IMR-90 (cell line): ENCODE measurements at regions not wholly inside any gene's neighbourhood (a gene's known extent, or its start where the extent isn't known, plus 50 kb on each side); places are given as distances from the start of the nearest gene placed in this dataset.

Experiments
- ATAC-seq: fragments of 200-7000 bp; cut with Tn5 transposase; 2 replicates; pipeline ENCODE4 v1.9.1; 2020; ENCODE audit warnings: low read depth, mild to moderate bottlenecking, moderate library complexity
- BruUV-seq: library from RNA; stranded (reverse); fragments of 400-500 nt; replicated peaks from 2 replicates; lab custom pipeline; 2021; lab: Mats Ljungman, UMichigan
- CTCF ChIA-PET: fragments of 300-600 bp; formaldehyde crosslinking; extraction: SDS; loops from one replicate; lab custom pipeline; 2021; ENCODE audit warnings: antibody characterized with exemption; lab: Yijun Ruan, JAX
- POLR2A ChIA-PET: fragments of 300-600 bp; sonication (Branson Sonifier 250); formaldehyde crosslinking; loops from one replicate; lab custom pipeline; 2022; ENCODE audit warnings: antibody characterized with exemption; ENCODE audit not compliant: unreplicated experiment; lab: Charles Lee
- DNase-seq: peaks from one replicate; pipeline ENCODE4 v3.0.0; 2013
- H2AFZ ChIP-seq: replicated peaks from 2 replicates; pipeline ENCODE3; 2013; ENCODE audit warnings: low read length, mild to moderate bottlenecking; ENCODE audit not compliant: poor library complexity
- H2AK5ac ChIP-seq: 2 replicates; pipeline ENCODE4 v1.6.1; 2013; ENCODE audit warnings: low read depth, low read length, inconsistent platforms
- H2AK9ac ChIP-seq: replicated peaks from 2 replicates; pipeline ENCODE3; 2013; ENCODE audit warnings: mild to moderate bottlenecking, low read depth, low read length, moderate library complexity; ENCODE audit not compliant: poor library complexity
- H2BK120ac ChIP-seq: 2 replicates; pipeline ENCODE4 v1.6.1; 2013; ENCODE audit warnings: low read depth, low read length, inconsistent platforms
- H2BK15ac ChIP-seq: 3 replicates; pipeline ENCODE4 v1.6.1; 2013; ENCODE audit warnings: low read depth, low read length, inconsistent platforms
- H2BK20ac ChIP-seq: 2 replicates; pipeline ENCODE4 v1.6.1; 2013; ENCODE audit warnings: low read depth, mild to moderate bottlenecking, inconsistent platforms, low read length, moderate library complexity
- H2BK5ac ChIP-seq: 2 replicates; pipeline ENCODE4 v1.6.1; 2013; ENCODE audit warnings: mild to moderate bottlenecking, low read depth, low read length, inconsistent platforms; ENCODE audit not compliant: poor library complexity, severe bottlenecking
- H3K14ac ChIP-seq: replicated peaks from 2 replicates; pipeline ENCODE4 v1.6.1; 2013; ENCODE audit warnings: low read depth, low read length, inconsistent platforms
- H3K18ac ChIP-seq: 2 replicates; pipeline ENCODE4 v1.6.1; 2013; ENCODE audit warnings: low read depth, low read length, control low read depth
- H3K23ac ChIP-seq: 2 replicates; pipeline ENCODE4 v1.6.1; 2013; ENCODE audit warnings: low read depth, low read length, inconsistent platforms
- H3K27ac ChIP-seq: 2 replicates; pipeline ENCODE4 v1.5.1; 2013; ENCODE audit warnings: mild to moderate bottlenecking, control low read depth, low read length; ENCODE audit not compliant: insufficient read depth
- H3K27me3 ChIP-seq: 2 replicates; pipeline ENCODE4 v1.6.1; 2013; ENCODE audit warnings: low read length; ENCODE audit not compliant: control insufficient read depth, insufficient read depth
- H3K36me3 ChIP-seq: 2 replicates; pipeline ENCODE4 v1.6.1; 2013; ENCODE audit warnings: low read length, mixed read lengths; ENCODE audit not compliant: control insufficient read depth, insufficient read depth
- H3K4ac ChIP-seq: 2 replicates; pipeline ENCODE4 v1.6.1; 2013; ENCODE audit warnings: low read depth, low read length, inconsistent platforms
- H3K4me1 ChIP-seq: 2 replicates; pipeline ENCODE4 v1.6.1; 2013; ENCODE audit warnings: low read length, mixed read lengths; ENCODE audit not compliant: control insufficient read depth, insufficient read depth
- H3K4me2 ChIP-seq: 2 replicates; pipeline ENCODE4 v1.6.1; 2013; ENCODE audit warnings: low read depth, mild to moderate bottlenecking, control low read depth, low read length, moderate library complexity
- H3K4me3 ChIP-seq: 2 replicates; pipeline ENCODE4 v1.5.1; 2013; ENCODE audit warnings: low read depth, mild to moderate bottlenecking, control low read depth, low read length, moderate library complexity; ENCODE audit not compliant: insufficient read depth
- H3K56ac ChIP-seq: 2 replicates; pipeline ENCODE4 v1.6.1; 2013; ENCODE audit warnings: low read length, inconsistent platforms; ENCODE audit not compliant: insufficient read depth; ENCODE audit errors: extremely low read depth
- H3K79me1 ChIP-seq, 2 experiments: 2 replicates each; pipeline ENCODE4 v1.6.1; 2013; ENCODE audit warnings: low read length in 2 of 2, inconsistent platforms in 1 of 2, low read depth in 1 of 2
- H3K9ac ChIP-seq: 2 replicates; pipeline ENCODE4 v1.6.1; 2013; ENCODE audit warnings: low read depth, low read length, control low read depth
- H3K9me1 ChIP-seq: 2 replicates; pipeline ENCODE4 v1.6.1; 2013; ENCODE audit warnings: low read length, inconsistent platforms; ENCODE audit not compliant: insufficient read depth
- H3K9me3 ChIP-seq: 2 replicates; pipeline ENCODE4 v1.6.1; 2013; ENCODE audit warnings: low read length; ENCODE audit not compliant: control insufficient read depth, insufficient read depth
- H4K20me1 ChIP-seq: 2 replicates; pipeline ENCODE4 v1.6.1; 2013; ENCODE audit warnings: low read length, inconsistent platforms; ENCODE audit not compliant: insufficient read depth
- H4K5ac ChIP-seq: 2 replicates; pipeline ENCODE4 v1.6.1; 2013; ENCODE audit warnings: mild to moderate bottlenecking, low read depth, low read length, control low read depth
- H4K8ac ChIP-seq, 2 experiments: 2 replicates each; pipeline ENCODE4 v1.6.1; 2013; ENCODE audit warnings: low read depth in 2 of 2, low read length in 2 of 2, control low read depth in 1 of 2, inconsistent platforms in 1 of 2
- H4K91ac ChIP-seq: 2 replicates; pipeline ENCODE4 v1.6.1; 2013; ENCODE audit warnings: low read depth, low read length, inconsistent platforms; ENCODE audit not compliant: insufficient read depth
- CEBPB ChIP-seq: IDR thresholded peaks from 2 replicates; pipeline ENCODE4 v1.6.1; 2012; ENCODE audit warnings: low read depth, low read length, improper control_type of control experiment
- ELK1 ChIP-seq: fragments of 150-350 bp; IDR thresholded peaks from 2 replicates; pipeline ENCODE4 v1.6.1; 2016; ENCODE audit warnings: low read depth, mild to moderate bottlenecking, low read length, moderate library complexity, borderline replicate concordance
- MAFK ChIP-seq: IDR thresholded peaks from 2 replicates; pipeline ENCODE4 v1.6.1; 2012; ENCODE audit warnings: low read depth, low read length, improper control_type of control experiment
- RCOR1 ChIP-seq: IDR thresholded peaks from 2 replicates; pipeline ENCODE4 v1.6.1; 2012; ENCODE audit warnings: mild to moderate bottlenecking, low read length, improper control_type of control experiment; ENCODE audit not compliant: insufficient replicate concordance
- WGBS, 2 experiments: methylation state at CpG; one replicate each; pipeline versions ENCODE4 v1.1.5 to v1.1.7; 2013; ENCODE audit warnings: missing lambda C conversion rate in 2 of 2; ENCODE audit not compliant: insufficient read length in 1 of 2; ENCODE audit errors: extremely low coverage in 2 of 2; 5-methylcytosine and 5-hydroxymethylcytosine counted together
- dilution Hi-C: fragments of 300-500 bp; cut with HindIII; formaldehyde crosslinking; loops from one replicate; pipeline ENCODE4 v1.14.3; 2018; ENCODE audit warnings: low sequenced_read_pairs; ENCODE audit not compliant: unreplicated experiment
- in situ Hi-C: fragments of 300-500 bp; cut with MboI; formaldehyde crosslinking; loops from 3 replicates; pipeline ENCODE4 v1.14.3; 2019; ENCODE audit warnings: low sequenced_read_pairs, inconsistent platforms, mixed read lengths
- intact Hi-C: fragments of 100-400 bp; cut with micrococcal nuclease; formaldehyde crosslinking; loops from 2 replicates; pipeline ENCODE4 v1.10.0; 2022

DNA sequence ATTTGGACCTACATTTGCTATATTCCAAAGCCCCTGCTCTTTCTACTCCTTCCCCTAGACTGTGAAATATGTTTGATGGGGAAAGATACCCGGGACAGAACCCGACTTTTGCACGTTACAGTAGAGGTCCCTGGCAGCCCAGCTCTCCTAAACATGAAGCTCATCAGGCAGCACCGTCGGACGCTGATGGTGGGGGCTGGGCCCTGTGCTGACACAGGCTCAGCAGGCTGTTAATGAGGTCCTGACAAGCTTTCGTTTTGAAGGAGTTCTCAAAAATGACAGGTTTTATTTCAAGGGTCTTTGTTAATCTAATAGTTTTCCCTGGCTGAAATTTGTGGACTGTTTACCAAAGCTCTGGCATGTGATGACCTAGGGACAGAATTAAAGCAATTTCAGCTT, 102.3 kb downstream of the SLC25A47 start:
- Histone ChIP-seq H2BK15ac (no peak overlapping the region), H3K9me1 (peaks cover 18% of the 10 kb centered on the region), H3K4me1 (peaks cover 3% of the 10 kb centered on the region; the same call in 1 of the 2 replicates), H3K9me3 (no peaks in the 10 kb centered on the region), H3K4me2 (no peak overlapping the region), H2BK120ac (no peak overlapping the region), H3K4me3 (no peak overlapping the region), H3K36me3 (no peaks in the 10 kb centered on the region), H3K18ac (no peak overlapping the region), H3K14ac (no peak overlapping the region), H2AFZ (no peak overlapping the region), H3K27ac (no peak overlapping the region), H3K27me3 (no peaks in the 10 kb centered on the region), H2BK5ac (no peak overlapping the region), H3K9ac (no peak overlapping the region), H2AK5ac (no peak overlapping the region), H3K79me1 (peaks cover 10 to 22% of the 10 kb centered on the region in 2 experiments; a peak in 3 of 4 replicates), H4K5ac (no peak overlapping the region), H2BK20ac (no peak overlapping the region), H3K4ac (no peak overlapping the region), H4K91ac (no peak overlapping the region), H3K23ac (no peak overlapping the region), H3K56ac (no peak overlapping the region), H4K20me1 (peaks cover 30% of the 10 kb centered on the region; the same call in 1 of the 2 replicates), H4K8ac (no peak overlapping the region), H2AK9ac (no peak overlapping the region)
- WGBS, 2 experiments, result no CpG with 5 or more reads among the region's 7 CpGs
- ATAC-seq (no peak), DNase-seq (no peak)
- ChIA-PET CTCF (interaction anchor here (1.1 to 1.4 kb wide), 2 partner anchors 8 to 40 kb away, joined by 3 to 6 read pairs; no protein-coding TSS in a partner anchor), POLR2A (no interaction called here)
- intact Hi-C loops (no loop called here), in situ Hi-C loops (no loop called here), dilution Hi-C loops (no loop called here)
- TF ChIP-seq CEBPB (no peak), RCOR1 (no peak), MAFK (no peak), ELK1 (no peak)
- BruUV-seq, result no TSS peak
